ENCODE measurements at regions not wholly inside any gene's neighbourhood (a gene's known extent, or its start where the extent isn't known, plus 50 kb on each side); places are given as distances from the start of the nearest gene placed in this dataset.

- TF ChIP-seq FOXP4 (CRISPR knock-in tag; IDR thresholded peaks at IDR 0.05) (no peak), CHD2 (IDR thresholded peaks at IDR 0.05; ENCODE audit: low read depth, low read length) (no peak), POLR2AphosphoS5 (IDR thresholded peaks at IDR 0.05; ENCODE audit: low read depth, low read length) (no peak), CBFB (CRISPR knock-in tag; IDR thresholded peaks at IDR 0.05) (no peak), ZNF30 (CRISPR knock-in tag; IDR thresholded peaks at IDR 0.05) (no peak), SIN3A (IDR thresholded peaks at IDR 0.05; ENCODE audit: borderline replicate concordance, low read depth, low read length) (no peak), KDM5A (IDR thresholded peaks at IDR 0.05; ENCODE audit: borderline replicate concordance, low read length) (no peak)
Observed at GRCh38 chr5:10063997-10064396, 185.7 kb downstream of the ATPSCKMT start.
